SJSA1 (cell line): ENCODE measurements at regions not wholly inside any gene's neighbourhood (a gene's known extent, or its start where the extent isn't known, plus 50 kb on each side); places are given as distances from the start of the nearest gene placed in this dataset.
"Not testable (repeated sequence)": the region's sequence is repeated elsewhere in the genome, so short reads cannot be mapped to it uniquely, and the experiment has no call there.

ENCODE experiments used
- DNase-seq, 2 experiments: peaks; one replicate each; pipeline ENCODE4 v3.0.0-alpha.2; 2015 to 2020; ENCODE audit warnings: low spot score in 2 of 2, low read depth in 1 of 2
- H3K27ac ChIP-seq: fragments of 250-450 bp; sonication (Bioruptor Pico); 2 replicates; pipeline ENCODE4 v1.5.1; 2020; ENCODE audit warnings: mild to moderate bottlenecking, moderate library complexity
- H3K27me3 ChIP-seq: fragments of 250-450 bp; sonication (Bioruptor Pico); replicated peaks from 2 replicates; pipeline ENCODE4 v1.5.1; 2020; ENCODE audit warnings: mild to moderate bottlenecking, moderate library complexity
- H3K36me3 ChIP-seq: fragments of 250-450 bp; sonication (Bioruptor Pico); 2 replicates; pipeline ENCODE4 v1.5.1; 2020; ENCODE audit warnings: mild to moderate bottlenecking
- H3K4me1 ChIP-seq: fragments of 250-450 bp; sonication (Bioruptor Pico); replicated peaks from 2 replicates; pipeline ENCODE4 v1.6.1; 2021; ENCODE audit warnings: mild to moderate bottlenecking
- H3K4me3 ChIP-seq: fragments of 250-450 bp; sonication (Bioruptor Pico); 2 replicates; pipeline ENCODE4 v1.5.1; 2020; ENCODE audit warnings: mild to moderate bottlenecking
- H3K9me3 ChIP-seq: fragments of 250-450 bp; sonication (Bioruptor Pico); replicated peaks from 2 replicates; pipeline ENCODE4 v1.5.1; 2020; ENCODE audit warnings: mild to moderate bottlenecking

DNA sequence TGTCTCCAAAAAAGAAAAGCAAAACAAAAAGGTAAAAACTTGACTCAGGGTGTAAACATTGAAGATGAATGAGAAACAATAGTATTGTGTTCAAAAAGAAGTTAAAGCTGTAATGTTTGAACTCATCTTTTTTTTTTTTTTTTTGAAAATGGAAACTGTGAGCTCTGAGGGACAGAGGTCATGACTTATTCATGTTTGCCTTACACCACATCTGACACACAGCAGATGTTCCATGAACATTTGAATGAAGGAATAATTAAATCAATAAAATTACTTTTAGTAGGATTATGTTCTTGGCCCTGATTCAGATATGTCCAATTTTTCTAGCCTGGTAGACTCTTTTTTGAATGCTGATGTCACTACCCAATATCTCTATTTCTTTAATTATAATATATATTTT, 95.7 kb upstream of the MED13 start:
- Histone ChIP-seq H3K4me1 (no peaks in the 10 kb centered on the region), H3K36me3 (no peaks in the 10 kb centered on the region), H3K27me3 (no peaks in the 10 kb centered on the region), H3K9me3 (no peaks in the 10 kb centered on the region), H3K27ac (no peak overlapping the region), H3K4me3 (no peak overlapping the region)
- no peak for DNase-seq

DNA sequence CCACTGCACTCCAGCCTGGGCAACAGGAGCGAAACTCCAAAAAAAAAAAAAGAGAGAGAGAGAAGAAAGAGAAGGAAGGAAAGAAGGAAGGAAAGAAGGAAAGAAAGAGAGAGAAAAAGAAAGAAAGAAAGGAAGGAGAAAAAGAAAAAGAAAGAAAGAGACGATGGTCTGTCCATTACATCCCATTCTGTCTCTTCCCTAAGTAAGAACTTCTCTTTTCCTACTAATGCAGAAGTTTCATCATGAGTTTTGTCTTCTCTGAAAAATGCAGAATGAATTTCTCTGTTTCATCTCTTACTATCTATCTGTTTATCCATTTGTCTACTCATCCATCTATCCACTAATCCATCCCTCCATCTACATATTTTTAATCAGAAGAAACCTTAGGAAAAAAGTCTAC, 94.9 kb upstream of the MED13 start:
- Histone ChIP-seq H3K27me3 (no peaks in the 10 kb centered on the region), H3K27ac (no peak overlapping the region), H3K9me3 (no peaks in the 10 kb centered on the region), H3K36me3 (no peaks in the 10 kb centered on the region), H3K4me3 (no peak overlapping the region), H3K4me1 (no peaks in the 10 kb centered on the region)
- no peak for DNase-seq

DNA sequence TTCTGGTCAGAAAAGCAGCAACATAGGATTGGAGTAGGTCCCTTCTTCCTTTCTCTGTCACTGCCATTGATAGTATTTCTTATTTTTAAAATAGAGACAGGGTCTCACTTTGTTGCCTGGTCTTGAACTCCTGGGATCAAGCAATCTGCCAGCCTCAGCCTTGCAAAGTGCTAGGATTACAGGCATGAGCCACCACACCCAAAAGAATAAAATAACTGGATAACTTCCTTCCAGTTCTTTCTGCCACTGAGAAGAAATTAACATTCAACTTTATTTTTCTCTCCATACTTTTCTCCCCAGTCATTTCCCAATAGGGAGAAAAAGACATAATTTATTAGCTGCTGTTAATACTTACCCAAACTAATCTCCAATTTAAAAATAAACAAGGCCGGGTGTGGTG, 91.9 kb upstream of the MED13 start:
- Histone ChIP-seq H3K27me3 (peaks cover 3% of the 10 kb centered on the region; the same call in 1 of the 2 replicates), H3K9me3 (no peaks in the 10 kb centered on the region), H3K27ac (no peak overlapping the region), H3K4me1 (no peaks in the 10 kb centered on the region), H3K4me3 (no peak overlapping the region), H3K36me3 (no peaks in the 10 kb centered on the region)
- no peak for DNase-seq

DNA sequence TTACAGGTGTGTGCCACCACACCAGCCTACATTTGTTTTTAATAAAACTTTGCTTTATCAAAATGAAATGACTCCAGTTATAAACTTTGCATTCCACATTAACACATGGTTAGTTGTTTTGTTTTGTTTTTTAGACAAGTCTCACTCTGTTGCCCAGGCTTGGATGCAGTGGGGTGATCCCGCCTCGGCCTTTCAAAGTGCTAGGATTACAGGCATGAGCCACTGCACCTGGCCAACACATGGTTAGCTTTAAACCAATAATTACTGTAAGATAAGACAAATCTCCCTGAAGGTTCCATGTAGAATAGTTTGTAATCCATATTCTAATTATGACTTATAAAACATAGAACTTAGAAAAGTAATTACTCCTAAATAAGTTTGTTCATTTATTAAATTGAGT, 89.8 kb upstream of the MED13 start:
- H3K27ac ChIP-seq = no peak overlapping the region
- no peaks in the 10 kb centered on the region for H3K4me1 ChIP-seq
- no peak for DNase-seq
- no peaks in the 10 kb centered on the region for H3K36me3 ChIP-seq
- peaks cover 3% of the 10 kb centered on the region; the same call in 1 of the 2 replicates for H3K27me3 ChIP-seq
- no peaks in the 10 kb centered on the region for H3K9me3 ChIP-seq
- no peak overlapping the region for H3K4me3 ChIP-seq

GRCh38 chr17:62150471-62150870, 85.4 kb upstream of the MED13 start:
- no peaks in the 10 kb centered on the region for H3K9me3 ChIP-seq
- no peak overlapping the region for H3K4me3 ChIP-seq
- DNase-seq = no peak
- H3K4me1 ChIP-seq = no peaks in the 10 kb centered on the region
- H3K27me3 ChIP-seq = peaks cover 3% of the 10 kb centered on the region; the same call in 1 of the 2 replicates
- no peak overlapping the region for H3K27ac ChIP-seq
- H3K36me3 ChIP-seq = no peaks in the 10 kb centered on the region

- no peaks in the 10 kb centered on the region for H3K4me1 ChIP-seq
- no peaks in the 10 kb centered on the region for H3K9me3 ChIP-seq
- no peak for DNase-seq
- no peaks in the 10 kb centered on the region for H3K36me3 ChIP-seq
- H3K27me3 ChIP-seq = peaks cover 3% of the 10 kb centered on the region; the same call in 1 of the 2 replicates
- H3K4me3 ChIP-seq = no peak overlapping the region
- no peak overlapping the region for H3K27ac ChIP-seq
Observed at GRCh38 chr17:62149961-62150360, 84.9 kb upstream of the MED13 start.

GRCh38 chr17:62147284-62147683, 82.2 kb upstream of the MED13 start:
- Histone ChIP-seq H3K27ac (no peak overlapping the region), H3K36me3 (no peaks in the 10 kb centered on the region), H3K4me1 (no peaks in the 10 kb centered on the region; the same call in 1 of the 2 replicates), H3K27me3 (no peaks in the 10 kb centered on the region), H3K9me3 (no peaks in the 10 kb centered on the region), H3K4me3 (no peak overlapping the region)
- DNase-seq = no peak

- H3K9me3 ChIP-seq = no peaks in the 10 kb centered on the region
- peaks cover 9% of the 10 kb centered on the region for H3K27me3 ChIP-seq
- no peak overlapping the region for H3K27ac ChIP-seq
- no peaks in the 10 kb centered on the region for H3K36me3 ChIP-seq
- DNase-seq = no peak
- no peak overlapping the region for H3K4me3 ChIP-seq
- no peaks in the 10 kb centered on the region; the same call in none of the 2 replicates for H3K4me1 ChIP-seq
Observed at GRCh38 chr17:62140836-62141235, 75.8 kb upstream of the MED13 start.

- DNase-seq = no peak
- H3K4me3 ChIP-seq = no peak overlapping the region
- H3K27me3 ChIP-seq = peaks cover 12% of the 10 kb centered on the region
- no peaks in the 10 kb centered on the region; the same call in none of the 2 replicates for H3K4me1 ChIP-seq
- no peaks in the 10 kb centered on the region for H3K9me3 ChIP-seq
- H3K36me3 ChIP-seq = no peaks in the 10 kb centered on the region
- no peak overlapping the region for H3K27ac ChIP-seq
Observed at GRCh38 chr17:62140376-62140775, 75.3 kb upstream of the MED13 start.

DNA sequence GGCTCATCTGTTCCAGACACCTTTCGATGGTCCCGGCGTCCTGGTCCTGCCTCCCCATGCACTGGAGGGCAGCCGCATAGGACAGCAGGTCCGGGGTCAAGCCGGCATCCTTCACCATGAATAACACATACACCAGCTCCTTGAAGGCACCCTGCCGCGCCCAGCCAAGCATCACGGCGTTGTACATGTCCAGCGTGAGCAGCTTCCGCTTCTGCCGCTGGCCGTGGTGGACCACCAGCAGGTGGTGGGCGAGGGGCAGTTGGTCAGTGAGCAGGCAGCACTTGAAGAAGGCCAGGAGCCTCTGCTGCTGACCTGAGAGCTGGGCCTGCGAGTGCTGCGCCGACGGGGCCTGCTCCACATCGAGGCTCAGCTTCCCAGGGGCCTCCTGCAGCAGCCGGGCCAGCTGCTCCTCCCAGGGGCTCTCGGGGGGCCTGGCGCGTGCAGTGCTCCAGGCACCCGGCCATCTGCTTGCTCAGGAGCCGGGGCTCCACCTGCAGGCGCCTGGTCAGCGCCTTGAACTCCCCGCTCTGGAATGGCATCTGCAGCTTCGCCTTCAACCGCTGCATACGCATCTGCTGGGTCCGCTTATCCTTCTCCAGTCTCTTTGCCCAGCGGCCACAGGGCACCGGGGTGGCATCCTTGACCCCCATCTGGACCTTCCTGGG, 74.7 kb upstream of the MED13 start:
- H3K36me3 ChIP-seq, H3K9me3 ChIP-seq, H3K27ac ChIP-seq, H3K4me1 ChIP-seq, H3K4me3 ChIP-seq, DNase-seq: not testable (repeated sequence)
- H3K27me3 ChIP-seq = peaks cover 12% of the 10 kb centered on the region

- H3K4me1 ChIP-seq = no peaks in the 10 kb centered on the region; the same call in none of the 2 replicates
- no peaks in the 10 kb centered on the region for H3K36me3 ChIP-seq
- no peak for DNase-seq
- no peaks in the 10 kb centered on the region for H3K9me3 ChIP-seq
- H3K27me3 ChIP-seq = peaks cover 12% of the 10 kb centered on the region
- H3K4me3 ChIP-seq = no peak overlapping the region
- no peak overlapping the region for H3K27ac ChIP-seq
Observed at GRCh38 chr17:62139141-62139540, 74.1 kb upstream of the MED13 start.

DNA sequence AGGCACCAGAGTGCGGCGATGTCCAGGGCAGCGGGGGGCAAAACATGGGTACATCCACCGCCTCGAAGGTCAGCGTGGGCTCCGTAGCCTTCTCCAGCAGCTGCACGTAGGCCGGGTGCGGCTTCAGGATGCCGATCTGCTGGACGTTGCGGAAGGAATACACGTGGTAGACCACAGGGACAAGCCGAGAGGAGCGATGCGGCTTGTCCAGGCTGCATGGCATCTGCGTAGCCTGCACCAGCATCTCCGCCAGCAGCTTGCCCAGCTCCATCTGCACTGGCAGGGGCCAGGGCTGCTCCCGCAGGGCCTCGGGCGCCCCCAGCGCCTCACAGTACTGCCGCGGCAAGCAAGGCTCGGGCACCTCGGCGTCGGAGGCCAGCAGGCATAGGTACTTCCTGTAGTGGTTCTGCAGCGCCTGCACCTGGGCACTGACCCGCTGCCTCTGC, 73.6 kb upstream of the MED13 start:
- not testable (repeated sequence) for H3K4me3 ChIP-seq, DNase-seq, H3K36me3 ChIP-seq, H3K27ac ChIP-seq, H3K4me1 ChIP-seq, H3K9me3 ChIP-seq
- H3K27me3 ChIP-seq = peaks cover 12% of the 10 kb centered on the region

DNA sequence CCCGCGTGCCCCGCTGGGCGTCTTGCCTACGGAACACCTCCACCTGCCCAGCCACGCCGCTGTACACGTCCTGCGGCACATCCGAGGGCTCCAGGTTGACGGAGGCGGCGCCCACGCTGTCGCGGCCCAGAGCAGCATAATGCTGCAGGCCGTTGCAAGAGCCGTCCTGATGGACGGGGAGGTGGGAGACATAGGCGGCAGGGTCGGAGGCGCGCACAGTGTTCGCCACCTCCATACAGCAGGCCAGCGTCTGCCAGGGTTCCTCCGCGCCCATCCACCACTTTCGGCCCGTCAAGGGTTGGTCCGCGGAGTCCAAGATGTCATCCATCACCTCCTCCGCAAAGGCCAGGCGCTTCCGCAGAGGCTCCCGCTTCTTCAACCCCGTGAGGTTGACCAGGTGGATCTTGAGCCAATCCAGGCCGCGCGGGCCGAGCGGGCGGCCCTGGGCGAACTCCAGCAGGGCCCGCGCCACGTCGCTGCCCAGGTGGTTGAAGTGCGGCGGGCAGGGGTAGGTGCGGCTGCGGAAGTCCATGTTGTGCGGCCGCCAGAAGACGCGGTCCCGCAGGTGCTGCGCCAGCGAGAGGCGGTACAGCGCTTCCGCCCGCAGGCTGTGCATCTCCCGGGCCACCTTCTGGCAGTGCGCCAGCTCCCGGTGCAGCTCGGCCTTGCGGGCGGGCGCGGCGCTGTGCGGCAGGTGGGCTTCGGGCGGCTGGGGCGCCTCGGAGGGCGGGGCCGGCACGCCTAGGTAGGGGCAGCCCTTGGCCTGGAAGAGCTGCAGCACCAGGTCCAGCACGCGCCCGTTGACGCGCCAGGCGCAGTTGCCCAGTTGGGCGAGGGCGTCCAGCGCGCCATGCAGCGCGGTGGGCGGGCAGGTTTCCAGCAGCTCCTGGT, 72.9 kb upstream of the MED13 start:
- peaks cover 12% of the 10 kb centered on the region for H3K27me3 ChIP-seq
- not testable (repeated sequence) for DNase-seq, H3K36me3 ChIP-seq, H3K9me3 ChIP-seq, H3K27ac ChIP-seq, H3K4me1 ChIP-seq, H3K4me3 ChIP-seq

- H3K4me3 ChIP-seq, DNase-seq, H3K4me1 ChIP-seq, H3K36me3 ChIP-seq, H3K27ac ChIP-seq, H3K9me3 ChIP-seq: not testable (repeated sequence)
- H3K27me3 ChIP-seq = peaks cover 12% of the 10 kb centered on the region
Observed at GRCh38 chr17:62137013-62137733, 72.1 kb upstream of the MED13 start.
